HepG2 (cell line): ENCODE measurements at regions not wholly inside any gene's neighbourhood (a gene's known extent, or its start where the extent isn't known, plus 50 kb on each side); places are given as distances from the start of the nearest gene placed in this dataset.

Experiments
- ATAC-seq: fragments of 200-7000 bp; cut with Tn5 transposase; 3 replicates; pipeline ENCODE4 v1.9.1; 2020; ENCODE audit warnings: mild to moderate bottlenecking, moderate library complexity
- BruUV-seq: library from RNA; stranded (reverse); fragments of 400-500 nt; replicated peaks from 2 replicates; lab custom pipeline; 2021; lab: Mats Ljungman, UMichigan
- CTCF ChIA-PET: fragments of 300-600 bp; formaldehyde crosslinking; extraction: SDS; loops from one replicate; lab custom pipeline; 2021; ENCODE audit warnings: low total read pairs, inconsistent platforms, low intra/inter-chr PET ratio; lab: Yijun Ruan, JAX
- POLR2A ChIA-PET: fragments of 350-600 bp; sonication (Branson Sonifier 250); formaldehyde crosslinking; loops from one replicate; lab custom pipeline; 2020; ENCODE audit warnings: antibody characterized with exemption, inconsistent platforms; lab: Yijun Ruan, JAX
- DNase-seq: peaks from one replicate; pipeline ENCODE4 v3.0.0-alpha.2; 2015; ENCODE audit warnings: low spot score
- FAIRE-seq: peaks from 3 replicates; lab custom pipeline; 2011; peaks lifted over from hg19 to GRCh38; lab: Jason Lieb, UNC
- H2AFZ ChIP-seq: one replicate; pipeline ENCODE4 v1.6.1; 2011; ENCODE audit warnings: low read length, inconsistent platforms
- H3K27ac ChIP-seq: fragments of 300-600 bp; 3 replicates; pipeline ENCODE4 v1.8.0; 2011; ENCODE audit warnings: mixed run types, mild to moderate bottlenecking, mixed read lengths, low read length, inconsistent platforms; ENCODE audit not compliant: insufficient read depth; ENCODE audit errors: extremely low read length
- H3K27me3 ChIP-seq, 2 experiments: fragments of 200-600 bp in 1 of 2; 2 replicates in 1 of 2; 3 replicates in 1 of 2; pipeline versions ENCODE4 v1.6.0 to v1.8.0; 2011; ENCODE audit warnings: low read length in 2 of 2, mild to moderate bottlenecking in 2 of 2, moderate library complexity in 2 of 2, inconsistent platforms in 1 of 2; ENCODE audit not compliant: insufficient read depth in 2 of 2, control insufficient read depth in 1 of 2
- H3K36me3 ChIP-seq, 2 experiments: fragments of 200-600 bp in 1 of 2; replicated peaks in 1 of 2; 2 replicates in 1 of 2; 3 replicates in 1 of 2; pipeline versions ENCODE4 v1.5.1 to v1.8.0; 2011; ENCODE audit warnings: low read length in 2 of 2, inconsistent platforms in 1 of 2; ENCODE audit not compliant: insufficient read depth in 2 of 2, control insufficient read depth in 1 of 2
- H3K4me1 ChIP-seq: 2 replicates; pipeline ENCODE4 v1.5.1; 2012; ENCODE audit warnings: low read length, inconsistent platforms; ENCODE audit not compliant: insufficient read depth
- H3K4me2 ChIP-seq: 2 replicates; pipeline ENCODE4 v1.6.0; 2011; ENCODE audit warnings: low read depth, low read length, inconsistent platforms
- H3K4me3 ChIP-seq, 3 experiments: fragments of 200-600 bp in 1 of 3; sonication (generic), shearing (Covaris generic) in 1 of 3; replicated peaks in 1 of 3; 2 replicates each; pipeline ENCODE4 v1.5.1; 2011 to 2016; ENCODE audit warnings: low read length in 3 of 3, inconsistent platforms in 2 of 3, low read depth in 2 of 3, mild to moderate bottlenecking in 2 of 3, control low read depth in 1 of 3, mixed read lengths in 1 of 3; ENCODE audit not compliant: insufficient read depth in 1 of 3
- H3K79me2 ChIP-seq: one replicate; pipeline ENCODE4 v1.6.1; 2011; ENCODE audit warnings: low read length, inconsistent platforms; ENCODE audit not compliant: insufficient read depth
- H3K9ac ChIP-seq: 2 replicates; pipeline ENCODE4 v1.6.0; 2011; ENCODE audit warnings: mild to moderate bottlenecking, low read depth, low read length, inconsistent platforms; ENCODE audit not compliant: insufficient read depth
- H3K9me3 ChIP-seq: 2 replicates; pipeline ENCODE4 v1.5.1; 2012; ENCODE audit warnings: mild to moderate bottlenecking, low read length
- H4K20me1 ChIP-seq: 2 replicates; pipeline ENCODE4 v1.6.0; 2011; ENCODE audit warnings: inconsistent platforms, mild to moderate bottlenecking, low read length, moderate library complexity; ENCODE audit not compliant: insufficient read depth
- CENPX ChIP-seq: sonication (generic); formaldehyde crosslinking; IDR thresholded peaks from 2 replicates; pipeline ENCODE4 v1.9.0; 2021; ENCODE audit warnings: mild to moderate bottlenecking, missing genetic modification reagents, moderate library complexity
- ELF4 ChIP-seq: sonication (generic); formaldehyde crosslinking; IDR thresholded peaks from 2 replicates; pipeline ENCODE4 v1.5.0; 2020; ENCODE audit warnings: missing genetic modification reagents, mild to moderate bottlenecking, moderate library complexity, borderline replicate concordance
- FOSL2 ChIP-seq: sonication (generic); formaldehyde crosslinking; IDR thresholded peaks from 2 replicates; pipeline ENCODE4 v1.4.0; 2020; ENCODE audit warnings: missing genetic modification reagents
- FOXM1 ChIP-seq: sonication (generic); formaldehyde crosslinking; IDR thresholded peaks from 2 replicates; pipeline ENCODE4 v1.5.0; 2020; ENCODE audit warnings: missing genetic modification reagents
- GATAD2A ChIP-seq: IDR thresholded peaks from 2 replicates; pipeline ENCODE4 v1.6.1; 2016
- HNRNPK ChIP-seq: fragments of 200-400 bp; formaldehyde crosslinking; IDR thresholded peaks from 2 replicates; pipeline ENCODE4 v1.6.1; 2018; ENCODE audit warnings: low read length, low read depth, moderate library complexity, mild to moderate bottlenecking; ENCODE audit not compliant: poor library complexity, severe bottlenecking
- KLF16 ChIP-seq, 2 experiments: sonication (generic) in 1 of 2; formaldehyde crosslinking in 1 of 2; IDR thresholded peaks; 2 replicates each; pipeline versions ENCODE4 v1.6.1 to v1.8.0; 2016 to 2023; ENCODE audit warnings: missing genetic modification reagents in 2 of 2, missing compliant biosample characterization in 1 of 2
- PHB2 ChIP-seq: fragments of 450-650 bp; IDR thresholded peaks from 2 replicates; pipeline ENCODE4 v1.6.1; 2018; ENCODE audit not compliant: partially characterized antibody
- REXO4 ChIP-seq: sonication (generic); formaldehyde crosslinking; IDR thresholded peaks from 2 replicates; pipeline ENCODE4 v1.8.0; 2022; ENCODE audit warnings: missing genetic modification reagents, mild to moderate bottlenecking, borderline replicate concordance
- SIX1 ChIP-seq: sonication (generic); formaldehyde crosslinking; IDR thresholded peaks from 2 replicates; pipeline ENCODE4 v1.4.0; 2020; ENCODE audit warnings: missing genetic modification reagents, borderline replicate concordance
- SKI ChIP-seq: fragments of 450-650 bp; IDR thresholded peaks from one replicate; pipeline ENCODE4 v1.6.1; 2018; ENCODE audit warnings: mild to moderate bottlenecking; ENCODE audit not compliant: partially characterized antibody
- ZNF12 ChIP-seq: sonication (generic); formaldehyde crosslinking; IDR thresholded peaks from 2 replicates; pipeline ENCODE4 v1.5.0; 2020; ENCODE audit warnings: missing genetic modification reagents
- ZNF180 ChIP-seq: sonication (generic); formaldehyde crosslinking; IDR thresholded peaks from 2 replicates; pipeline ENCODE4 v1.4.0; 2020; ENCODE audit warnings: low read depth, missing genetic modification reagents, borderline replicate concordance
- ZNF382 ChIP-seq: sonication (generic); formaldehyde crosslinking; IDR thresholded peaks from 2 replicates; pipeline ENCODE4 v1.5.0; 2020; ENCODE audit warnings: missing genetic modification reagents, mild to moderate bottlenecking, borderline replicate concordance
- ZNF558 ChIP-seq: sonication (generic); formaldehyde crosslinking; IDR thresholded peaks from 2 replicates; pipeline ENCODE4 v1.9.0; 2022; ENCODE audit warnings: mild to moderate bottlenecking, missing genetic modification reagents, borderline replicate concordance
- ZNF782 ChIP-seq: sonication (generic); formaldehyde crosslinking; IDR thresholded peaks from 2 replicates; pipeline ENCODE4 v1.4.0; 2020; ENCODE audit warnings: missing genetic modification reagents, mild to moderate bottlenecking, borderline replicate concordance
- WGBS: methylation state at CpG from one replicate; pipeline ENCODE4 v1.1.6; 2017; ENCODE audit warnings: low lambda C conversion rate; 5-methylcytosine and 5-hydroxymethylcytosine counted together
- in situ Hi-C: cut with HindIII; loops from 2 replicates; pipeline ENCODE4 v1.10.0; 2017; ENCODE audit warnings: low pct_unique_long_range_greater_than_20kb; ENCODE audit not compliant: extremely low pct_ligation_motif_present
- intact Hi-C: fragments of 100-400 bp; cut with micrococcal nuclease; formaldehyde crosslinking; loops from one replicate; pipeline ENCODE4 v1.10.0; 2022; ENCODE audit not compliant: unreplicated experiment
- TF ChIP-seq, protein P1 (sequence below): sonication (generic); formaldehyde crosslinking; IDR thresholded peaks from 2 replicates; pipeline ENCODE4 v1.5.0; 2020; ENCODE audit warnings: missing genetic modification reagents, mild to moderate bottlenecking, borderline replicate concordance

- peak; percentile 63 for ATAC-seq
- Histone ChIP-seq H3K4me3 (no peak overlapping the region), H3K27ac (no peak overlapping the region), H3K36me3 (no peaks in the 10 kb centered on the region), H4K20me1 (no peaks in the 10 kb centered on the region; the same call in 1 of the 2 replicates), H3K4me1 (no peaks in the 10 kb centered on the region), H3K79me2 (no peaks in the 10 kb centered on the region), H3K9ac (no peak overlapping the region), H3K9me3 (no peaks in the 10 kb centered on the region), H3K27me3 (peaks cover 1 to 47% of the 10 kb centered on the region in 2 experiments; a peak in 4 of 5 replicates), H3K4me2 (no peak overlapping the region), H2AFZ (no peak overlapping the region)
- no peak for FAIRE-seq
- no TSS peak for BruUV-seq
- WGBS = 10% methylated on average over 13 of the region's 26 CpGs
- CTCF ChIA-PET = no interaction called here
- DNase-seq = no peak
- intact Hi-C loops = no loop called here
- in situ Hi-C loops = no loop called here
- no peak for TF ChIP-seq PHB2
- no peak for TF ChIP-seq ZNF12
- TF ChIP-seq SIX1 (CRISPR knock-in tag) = no peak
- no peak for TF ChIP-seq FOSL2 (CRISPR knock-in tag)
- TF ChIP-seq SKI = no peak
- no peak for TF ChIP-seq FOXM1 (CRISPR knock-in tag)
- TF ChIP-seq ELF4 (CRISPR knock-in tag) = no peak
- POLR2A ChIA-PET = no interaction called here
Observed at GRCh38 chr7:155213955-155214740, 83.5 kb upstream of the INSIG1 start.

GRCh38 chr7:155215576-155216325, 81.9 kb upstream of the INSIG1 start:
- BruUV-seq = no TSS peak
- no peak overlapping the region for H3K4me2 ChIP-seq
- ChIA-PET CTCF (no interaction called here), POLR2A (no interaction called here)
- DNase-seq (no peak), FAIRE-seq (no peak), ATAC-seq (no peak)
- H3K36me3 ChIP-seq = no peaks in the 10 kb centered on the region
- no peaks in the 10 kb centered on the region; the same call in 1 of the 2 replicates for H4K20me1 ChIP-seq
- H3K27ac ChIP-seq = no peak overlapping the region
- no peaks in the 10 kb centered on the region for H3K79me2 ChIP-seq
- no peak overlapping the region for H3K4me3 ChIP-seq
- no peaks in the 10 kb centered on the region for H3K4me1 ChIP-seq
- H3K27me3 ChIP-seq = peaks cover 1 to 34% of the 10 kb centered on the region in 2 experiments; a peak in 4 of 5 replicates
- intact Hi-C loops (no loop called here), in situ Hi-C loops (no loop called here)
- H2AFZ ChIP-seq = no peak overlapping the region
- H3K9me3 ChIP-seq = no peaks in the 10 kb centered on the region
- no peak overlapping the region for H3K9ac ChIP-seq
- WGBS = 36% methylated on average over 7 of the region's 7 CpGs
- TF ChIP-seq REXO4 (CRISPR knock-in tag) = no peak
- TF ChIP-seq ZNF782 (CRISPR knock-in tag) = no peak
- TF ChIP-seq, protein P1, sequence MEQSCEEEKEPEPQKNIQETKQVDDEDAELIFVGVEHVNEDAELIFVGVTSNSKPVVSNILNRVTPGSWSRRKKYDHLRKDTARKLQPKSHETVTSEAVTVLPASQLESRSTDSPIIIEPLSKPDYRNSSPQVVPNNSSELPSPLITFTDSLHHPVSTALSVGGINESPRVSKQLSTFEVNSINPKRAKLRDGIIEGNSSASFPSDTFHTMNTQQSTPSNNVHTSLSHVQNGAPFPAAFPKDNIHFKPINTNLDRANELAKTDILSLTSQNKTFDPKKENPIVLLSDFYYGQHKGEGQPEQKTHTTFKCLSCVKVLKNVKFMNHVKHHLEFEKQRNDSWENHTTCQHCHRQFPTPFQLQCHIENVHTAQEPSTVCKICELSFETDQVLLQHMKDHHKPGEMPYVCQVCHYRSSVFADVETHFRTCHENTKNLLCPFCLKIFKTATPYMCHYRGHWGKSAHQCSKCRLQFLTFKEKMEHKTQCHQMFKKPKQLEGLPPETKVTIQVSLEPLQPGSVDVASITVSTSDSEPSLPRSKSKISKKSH (CRISPR knock-in tag) = no peak
- no peak for TF ChIP-seq ZNF558 (CRISPR knock-in tag)
- no peak for TF ChIP-seq CENPX (CRISPR knock-in tag)
- no peak for TF ChIP-seq HNRNPK
- no peak for TF ChIP-seq GATAD2A (CRISPR knock-in tag)
- no peak for TF ChIP-seq ZNF180 (CRISPR knock-in tag)
- TF ChIP-seq KLF16 (CRISPR knock-in tag; IDR thresholded peaks at IDR 0.05) = no peak
- TF ChIP-seq ZNF382 = no peak
